GM21576 (cell line): ENCODE measurements at regions not wholly inside any gene's neighbourhood (a gene's known extent, or its start where the extent isn't known, plus 50 kb on each side); places are given as distances from the start of the nearest gene placed in this dataset.
"Not testable (repeated sequence)": the region's sequence is repeated elsewhere in the genome, so short reads cannot be mapped to it uniquely, and the experiment has no call there.

Source experiments
- ATAC-seq: cut with Tn5 transposase; IDR thresholded peaks from one replicate; pipeline ENCODE4 v1.9.1; 2021; ENCODE audit warnings: mild to moderate bottlenecking, moderate library complexity; ENCODE audit not compliant: unreplicated experiment

- no peak for ATAC-seq
Observed at GRCh38 chr16:65283181-65283651, 161.4 kb upstream of the CDH11 start.

DNA sequence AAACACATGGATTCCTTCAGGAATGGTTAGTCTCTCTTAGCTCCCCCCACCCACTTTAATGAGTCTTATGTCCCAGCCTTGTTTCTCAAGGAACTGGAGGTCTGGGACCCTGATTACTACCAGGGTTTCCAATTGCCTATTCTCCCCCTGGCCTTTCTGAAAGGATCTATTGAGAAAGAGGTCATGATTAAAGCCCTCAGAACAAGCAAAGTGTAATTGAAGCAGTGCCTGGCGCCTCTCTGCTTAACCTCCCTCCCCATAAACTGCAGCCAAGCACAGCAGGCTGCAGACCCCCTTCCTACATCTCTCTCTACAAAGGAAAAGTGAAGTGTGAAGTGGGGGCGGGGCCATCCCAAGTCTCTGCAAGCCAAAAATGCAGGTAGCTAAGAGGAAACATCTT lies 159.7 kb upstream of the CDH11 start:
- no peak for ATAC-seq

DNA sequence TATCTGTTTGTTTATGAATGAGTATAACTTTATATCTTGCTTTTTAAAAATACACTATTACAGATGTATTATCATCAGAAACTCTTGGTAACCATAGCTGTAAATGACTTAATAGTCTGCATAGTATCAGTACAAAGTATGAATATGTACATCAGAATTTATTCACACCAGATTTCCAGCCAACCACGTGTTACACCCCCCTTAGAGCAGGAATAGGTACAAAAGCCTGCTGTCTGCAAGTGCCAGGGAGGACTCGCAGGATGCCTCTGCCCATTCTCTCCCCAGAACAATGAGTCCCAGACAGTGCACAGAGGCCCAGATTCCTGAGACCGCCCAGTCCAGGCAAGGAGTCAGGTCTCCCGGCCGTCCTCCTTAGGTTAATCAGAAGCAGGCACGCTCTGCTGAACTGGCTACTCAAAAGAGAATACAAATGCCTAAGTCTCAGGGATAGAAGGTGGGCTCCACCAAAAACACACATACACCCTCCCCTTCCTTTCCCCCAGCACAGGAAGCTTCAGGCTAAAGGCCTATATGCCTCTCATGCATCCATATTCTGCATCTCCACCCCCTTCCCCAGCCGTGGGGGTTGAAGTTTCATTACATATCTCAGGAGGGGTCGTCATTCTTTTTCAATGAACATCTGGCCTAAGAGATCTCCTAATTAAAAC lies 159.1 kb upstream of the CDH11 start:
- ATAC-seq: no peak

DNA sequence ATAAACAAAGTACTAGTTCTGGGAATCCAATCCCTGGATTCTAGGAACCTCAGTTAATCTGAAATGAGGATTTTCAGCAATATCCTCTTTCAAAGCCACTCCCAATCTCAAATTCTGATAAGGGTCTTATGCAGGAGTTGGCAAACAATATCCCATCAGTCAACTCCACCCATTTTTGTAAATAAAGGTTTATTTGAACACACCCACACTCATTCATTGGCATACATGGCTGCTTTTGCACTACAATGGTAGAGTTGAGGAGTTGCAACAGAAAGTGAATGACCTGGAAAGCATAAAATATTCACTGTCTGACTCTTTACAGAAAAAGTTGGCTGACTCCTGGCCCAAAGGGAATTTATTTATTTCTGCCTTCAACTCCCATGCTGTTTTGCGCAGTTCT lies 157.7 kb upstream of the CDH11 start:
- ATAC-seq: no peak

GRCh38 chr16:65278874-65279273 lies 157.0 kb upstream of the CDH11 start:
- ATAC-seq: no peak

GRCh38 chr16:65274566-65274965 lies 152.7 kb upstream of the CDH11 start:
- no peak for ATAC-seq

- no peak for ATAC-seq
Observed at GRCh38 chr16:65272699-65273414, 151.0 kb upstream of the CDH11 start.

GRCh38 chr16:65271996-65272395 lies 150.1 kb upstream of the CDH11 start:
- ATAC-seq: no peak

DNA sequence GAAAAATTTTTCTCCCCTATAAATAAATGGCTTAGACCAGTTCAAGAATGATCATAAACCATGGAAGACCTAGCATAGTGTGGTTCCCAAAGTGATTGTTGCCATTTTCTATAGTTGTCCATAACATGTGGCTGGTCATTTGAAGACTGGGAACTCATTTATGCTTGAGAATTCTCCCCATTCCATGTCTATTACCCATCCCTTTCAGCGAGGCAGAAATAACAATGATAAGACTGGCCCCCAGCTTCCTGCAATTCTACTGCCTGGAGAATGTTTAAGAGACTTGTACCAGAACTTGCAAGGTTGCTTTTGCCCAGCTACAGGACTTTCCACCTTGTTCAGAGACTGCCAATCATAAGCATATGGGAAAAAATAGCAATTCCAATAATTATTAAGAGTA lies 146.5 kb upstream of the CDH11 start:
- ATAC-seq: no peak

DNA sequence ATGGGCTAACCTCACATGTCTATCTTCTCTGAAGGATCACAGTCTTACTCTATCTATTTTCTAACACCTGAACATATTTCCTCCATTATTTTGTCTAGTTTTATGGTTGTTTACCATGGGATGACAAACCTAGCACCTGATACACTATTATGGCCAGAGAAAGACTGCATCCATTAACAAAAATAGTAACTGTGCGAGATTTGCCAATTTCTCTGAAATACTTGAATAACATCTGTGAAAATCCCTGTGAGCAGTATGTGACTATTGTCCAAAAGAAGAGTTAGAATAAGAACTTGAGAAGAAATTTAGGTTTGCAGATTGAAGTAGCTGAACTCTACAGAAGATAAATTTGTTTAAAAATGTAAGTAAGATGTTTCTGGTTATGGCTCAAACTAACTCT lies 142.0 kb upstream of the CDH11 start:
- ATAC-seq: no peak

DNA sequence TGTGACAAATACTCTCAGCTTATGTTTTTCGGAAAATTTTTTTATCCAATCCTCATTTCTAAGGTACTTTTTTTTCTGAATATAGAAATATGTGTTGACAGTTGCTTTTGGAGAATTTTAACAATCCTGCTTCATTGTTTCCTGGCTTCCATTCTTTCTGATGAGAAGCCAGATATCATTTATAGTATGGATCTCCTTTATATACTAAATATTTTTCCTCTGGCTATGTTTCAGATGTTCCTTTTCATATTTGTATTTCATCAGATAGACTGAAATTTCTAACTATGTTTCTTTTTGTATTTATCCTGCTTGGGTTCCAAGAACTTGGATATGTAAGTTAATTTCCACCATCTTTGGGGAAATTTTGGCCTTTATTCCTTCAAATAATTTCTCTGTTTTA lies 138.9 kb upstream of the CDH11 start:
- ATAC-seq: no peak

DNA sequence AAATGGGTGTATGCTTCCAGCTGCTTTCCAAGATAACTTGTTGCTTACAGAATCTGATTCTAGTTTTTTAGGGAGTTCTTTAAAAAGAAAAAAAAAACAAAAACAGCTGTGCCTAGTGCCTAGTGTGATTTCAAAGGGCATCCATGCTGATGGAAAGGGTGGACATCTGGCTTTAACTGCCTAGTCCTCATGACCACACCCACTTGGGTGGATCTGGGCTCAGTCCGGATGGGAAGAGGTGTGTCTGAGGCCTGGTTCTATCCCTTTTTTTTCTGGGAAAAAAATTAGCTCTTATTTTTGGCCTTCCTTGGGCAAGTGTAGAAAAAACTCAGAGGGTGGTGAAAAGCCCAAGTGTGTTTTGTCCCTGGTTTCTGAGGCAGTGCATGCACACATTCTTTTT lies 132.3 kb upstream of the CDH11 start:
- ATAC-seq: no peak

DNA sequence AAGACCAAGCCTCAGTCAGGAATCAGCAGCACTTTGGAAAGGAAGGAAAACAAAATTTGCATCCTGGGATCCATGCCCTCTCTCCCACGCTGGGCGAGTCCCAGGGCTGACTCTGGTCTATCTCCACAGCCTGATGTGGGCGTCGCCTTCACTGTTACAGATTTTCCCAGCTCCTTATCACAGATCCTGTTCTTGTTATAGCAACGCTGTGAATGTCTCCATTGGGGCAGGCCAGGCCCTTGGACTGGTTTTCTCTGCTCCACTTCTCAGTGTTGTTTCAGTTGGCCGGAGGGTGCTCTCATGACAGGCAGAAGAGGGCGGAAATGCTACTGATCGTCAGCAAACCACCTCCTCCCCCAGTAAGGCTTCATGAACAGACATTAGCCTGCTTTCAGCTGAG lies 127.9 kb upstream of the CDH11 start:
- no peak for ATAC-seq

DNA sequence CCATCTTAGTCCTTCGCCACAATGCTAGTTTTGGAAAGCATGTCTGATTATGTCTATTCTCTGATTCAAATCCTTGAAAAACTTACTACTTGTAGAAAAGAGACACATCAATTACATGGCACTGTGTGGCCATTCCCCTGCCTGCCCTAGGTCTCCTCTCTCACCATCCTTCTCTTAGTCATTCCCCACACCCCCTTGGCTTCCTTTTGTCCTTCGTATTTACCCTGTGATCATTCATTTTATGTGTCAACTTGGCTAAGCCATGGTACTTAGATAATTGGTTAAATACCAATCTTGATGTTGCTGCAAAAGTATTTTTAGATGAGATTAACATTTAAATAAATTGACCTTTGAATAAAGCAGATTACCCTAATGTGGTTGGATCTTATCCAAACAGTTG lies 122.9 kb upstream of the CDH11 start:
- ATAC-seq: no peak

DNA sequence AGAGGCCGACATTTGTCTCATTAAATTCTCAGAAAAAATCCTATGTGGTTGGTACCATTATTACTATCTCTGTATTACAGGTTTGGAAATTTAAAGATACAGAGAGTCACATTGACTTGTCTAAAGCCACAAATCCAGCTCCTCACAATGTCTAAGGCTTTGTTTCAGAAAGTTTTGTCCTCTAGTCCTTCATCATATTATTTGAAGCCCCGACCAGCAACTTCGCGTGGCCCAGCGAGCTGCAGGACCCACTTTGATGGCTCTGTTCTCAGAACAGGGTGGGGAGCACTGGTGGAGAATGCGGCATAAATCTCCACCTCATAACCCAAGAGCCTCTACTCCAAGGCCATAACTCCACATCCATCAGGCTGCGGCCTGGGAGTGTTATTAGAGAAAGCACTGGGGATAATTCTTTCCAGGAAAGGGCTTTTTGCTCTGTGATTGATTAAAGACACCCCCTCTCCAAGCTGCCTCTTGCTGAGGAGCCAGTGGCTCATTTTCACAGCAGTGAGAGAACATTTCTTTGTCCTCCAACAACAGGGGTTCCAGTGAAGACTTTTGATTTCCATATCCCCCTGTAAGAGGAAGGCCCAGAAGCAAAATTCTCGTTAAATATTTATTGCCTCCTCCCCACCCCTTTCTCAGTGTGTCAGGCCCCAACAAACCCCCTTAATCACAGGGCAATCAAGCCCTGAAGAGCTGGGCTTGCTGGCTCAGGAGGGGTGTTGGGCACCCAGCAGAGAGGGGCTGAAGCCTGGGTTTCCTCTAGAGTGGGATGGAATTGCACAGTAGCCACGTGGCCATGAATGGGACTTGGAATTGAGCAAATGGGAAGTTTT lies 113.7 kb upstream of the CDH11 start:
- no peak for ATAC-seq

DNA sequence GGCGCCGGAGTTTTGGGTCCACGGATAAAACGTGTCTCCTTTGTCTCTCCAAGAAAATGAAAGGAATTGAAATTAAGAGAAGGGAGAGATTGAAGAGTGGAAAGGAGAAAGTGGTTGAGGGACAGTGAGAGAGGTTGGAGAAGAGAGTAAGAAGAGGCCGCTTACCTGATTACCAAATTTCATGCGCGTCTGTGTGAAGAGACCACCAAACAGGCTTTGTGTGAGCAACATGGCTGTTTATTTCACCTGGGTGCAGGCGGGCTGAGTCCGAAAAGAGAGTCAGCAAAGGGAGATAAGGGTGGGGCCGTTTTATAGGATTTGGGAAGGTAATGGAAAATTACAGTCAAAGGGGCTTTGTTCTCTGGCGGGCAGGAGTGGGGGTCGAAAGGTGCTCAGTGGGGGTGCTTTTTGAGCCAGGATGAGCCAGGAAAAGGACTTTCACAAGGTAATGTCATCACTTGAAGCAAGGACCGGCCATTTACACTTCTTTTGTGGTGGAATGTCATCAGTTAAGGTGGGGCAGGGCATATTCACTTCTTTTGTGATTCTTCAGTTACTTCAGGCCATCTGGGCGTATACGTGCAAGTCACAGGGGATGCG lies 113.0 kb upstream of the CDH11 start:
- not testable (repeated sequence) for ATAC-seq

- ATAC-seq: no peak
Observed at GRCh38 chr16:65229191-65229662, 107.4 kb upstream of the CDH11 start.

GRCh38 chr16:65227150-65227835 lies 105.4 kb upstream of the CDH11 start:
- ATAC-seq: no peak

DNA sequence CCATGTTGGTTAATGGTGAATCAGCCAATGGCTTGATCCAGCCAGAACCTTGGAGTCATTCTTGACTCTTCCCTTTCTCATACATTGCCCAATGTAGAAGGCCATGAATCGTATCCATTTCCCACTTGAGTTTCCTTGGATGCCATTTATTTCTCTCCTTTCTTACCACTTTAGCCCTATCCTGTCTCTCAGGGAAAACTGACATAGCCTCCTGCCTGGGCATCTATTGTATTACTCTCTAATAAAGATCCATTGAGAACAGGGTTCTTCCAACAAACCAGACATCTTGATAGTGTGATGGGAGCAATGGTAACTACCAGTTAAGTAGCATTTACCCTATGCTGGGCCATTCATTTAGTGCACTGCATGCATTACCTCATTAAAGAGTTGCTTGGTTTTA lies 104.2 kb upstream of the CDH11 start:
- no peak for ATAC-seq

- ATAC-seq: no peak
Observed at GRCh38 chr16:65225488-65225887, 103.6 kb upstream of the CDH11 start.

GRCh38 chr16:65224994-65225393 lies 103.1 kb upstream of the CDH11 start:
- ATAC-seq: no peak
